GM12878 (cell line): ENCODE measurements at regions not wholly inside any gene's neighbourhood (a gene's known extent, or its start where the extent isn't known, plus 50 kb on each side); places are given as distances from the start of the nearest gene placed in this dataset.

Experiments
- ATAC-seq: fragments of 200-7000 bp; cut with Tn5 transposase; 3 replicates; pipeline ENCODE4 v1.9.1; 2020; ENCODE audit warnings: mild to moderate bottlenecking, moderate library complexity
- BruUV-seq: library from RNA; stranded (reverse); fragments of 400-500 nt; replicated peaks from 2 replicates; lab custom pipeline; 2021; lab: Mats Ljungman, UMichigan
- CTCF ChIA-PET: fragments of 300-600 bp; sonication (Branson Sonifier 250); formaldehyde crosslinking; extraction: SDS; loops from one replicate; lab custom pipeline; 2021; ENCODE audit warnings: inconsistent platforms; lab: Yijun Ruan, JAX
- POLR2A ChIA-PET: fragments of 350-600 bp; formaldehyde crosslinking; extraction: SDS; loops from one replicate; lab custom pipeline; 2021; ENCODE audit warnings: inconsistent platforms; lab: Charles Lee
- RAD21 ChIA-PET: fragments of 300-600 bp; sonication (Branson Sonifier 250); formaldehyde crosslinking; loops from one replicate; lab custom pipeline; 2023; ENCODE audit warnings: antibody characterized with exemption; ENCODE audit not compliant: unreplicated experiment; lab: Charles Lee
- SMC1A ChIA-PET: fragments of 300-600 bp; sonication (Branson Sonifier 250); formaldehyde crosslinking; loops from one replicate; lab custom pipeline; 2023; ENCODE audit not compliant: unreplicated experiment, uncharacterized antibody; lab: Charles Lee
- DNase-seq: peaks from one replicate; pipeline ENCODE4 v3.0.0-alpha.2; 2011; ENCODE audit warnings: low read depth, low spot score
- FAIRE-seq: peaks from 3 replicates; lab custom pipeline; 2011; peaks lifted over from hg19 to GRCh38; lab: Jason Lieb, UNC
- H2AFZ ChIP-seq: 2 replicates; pipeline ENCODE4 v1.6.0; 2011; ENCODE audit warnings: low read depth, low read length, control low read depth; ENCODE audit not compliant: control insufficient read depth
- H3K27ac ChIP-seq: 2 replicates; pipeline ENCODE4 v1.5.1; 2011; ENCODE audit warnings: control low read depth; ENCODE audit not compliant: control insufficient read depth, insufficient read depth
- H3K27me3 ChIP-seq, 2 experiments: replicated peaks in 1 of 2; 2 replicates each; pipeline versions ENCODE4 v1.6.0 to v1.6.1; 2011; ENCODE audit warnings: low read length in 1 of 2; ENCODE audit not compliant: control insufficient read depth in 2 of 2, insufficient read depth in 2 of 2
- H3K36me3 ChIP-seq, 2 experiments: 2 replicates each; pipeline ENCODE4 v1.5.1; 2011; ENCODE audit warnings: low read length in 1 of 2; ENCODE audit not compliant: control insufficient read depth in 2 of 2, insufficient read depth in 2 of 2
- H3K4me1 ChIP-seq: 2 replicates; pipeline ENCODE4 v1.6.1; 2011; ENCODE audit warnings: mild to moderate bottlenecking, low read length, moderate library complexity, mixed read lengths; ENCODE audit not compliant: control insufficient read depth, insufficient read depth
- H3K4me2 ChIP-seq: 2 replicates; pipeline ENCODE4 v1.6.0; 2011; ENCODE audit warnings: control low read depth; ENCODE audit not compliant: control insufficient read depth, insufficient read depth
- H3K4me3 ChIP-seq: fragments of 200-600 bp; sonication (generic); 2 replicates; pipeline ENCODE4 v1.5.1; 2016
- H3K79me2 ChIP-seq: 2 replicates; pipeline ENCODE4 v1.6.0; 2011; ENCODE audit warnings: low read length; ENCODE audit not compliant: control insufficient read depth, insufficient read depth
- H3K9ac ChIP-seq: 2 replicates; pipeline ENCODE4 v1.8.0; 2011; ENCODE audit warnings: low read length, control low read depth, mixed read lengths; ENCODE audit not compliant: control insufficient read depth, insufficient read depth
- H3K9me3 ChIP-seq: replicated peaks from 3 replicates; pipeline ENCODE4 v1.5.1; 2011; ENCODE audit warnings: mild to moderate bottlenecking, low read length; ENCODE audit not compliant: control insufficient read depth, insufficient read depth
- H4K20me1 ChIP-seq: 2 replicates; pipeline ENCODE4 v1.6.0; 2011; ENCODE audit not compliant: control insufficient read depth, insufficient read depth
- ASH2L ChIP-seq: fragments of 300-600, 200-600 bp; sonication (generic); IDR thresholded peaks from 2 replicates; pipeline ENCODE4 v1.6.1; 2017; ENCODE audit warnings: low read depth, mild to moderate bottlenecking, borderline replicate concordance
- CBFB ChIP-seq: IDR thresholded peaks from 2 replicates; pipeline ENCODE4 v1.6.1; 2016; ENCODE audit warnings: antibody characterized with exemption, low read depth
- CEBPZ ChIP-seq: fragments of 150-350 bp; IDR thresholded peaks from 2 replicates; pipeline ENCODE4 v1.6.1; 2016; ENCODE audit warnings: low read depth, low read length
- HCFC1 ChIP-seq: fragments of 150-350 bp; IDR thresholded peaks from 2 replicates; pipeline ENCODE4 v1.6.1; 2014; ENCODE audit warnings: low read length
- HDAC2 ChIP-seq: fragments of 200-600 bp; sonication (generic); IDR thresholded peaks from 2 replicates; pipeline ENCODE4 v1.6.1; 2017
- KAT2A ChIP-seq: conservative IDR thresholded peaks from 2 replicates; pipeline ENCODE4 v1.6.1; 2011; ENCODE audit warnings: low read depth, low read length; ENCODE audit not compliant: control insufficient read depth
- NFXL1 ChIP-seq: fragments of 450-650 bp; IDR thresholded peaks from 2 replicates; pipeline ENCODE4 v1.6.1; 2017; ENCODE audit warnings: antibody characterized with exemption, mild to moderate bottlenecking, borderline replicate concordance
- SIX5 ChIP-seq: IDR thresholded peaks from 2 replicates; pipeline ENCODE4 v1.6.1; 2011; ENCODE audit warnings: mild to moderate bottlenecking, low read depth, low read length, moderate library complexity; ENCODE audit not compliant: severe bottlenecking
- SRF ChIP-seq, 2 experiments: IDR thresholded peaks; 2 replicates each; pipeline ENCODE4 v1.6.1; 2011; ENCODE audit warnings: low read depth in 2 of 2, low read length in 2 of 2, mild to moderate bottlenecking in 1 of 2, moderate library complexity in 1 of 2
- TCF12 ChIP-seq: IDR thresholded peaks from 2 replicates; pipeline ENCODE4 v1.6.1; 2011; ENCODE audit warnings: low read depth, mild to moderate bottlenecking, low read length
- USF1 ChIP-seq: IDR thresholded peaks from 2 replicates; pipeline ENCODE4 v1.6.1; 2011; ENCODE audit warnings: borderline replicate concordance, low read depth, mild to moderate bottlenecking, moderate library complexity, mixed read lengths, low read length; ENCODE audit not compliant: insufficient read depth; ENCODE audit errors: extremely low read length
- YY1 ChIP-seq: IDR thresholded peaks from 2 replicates; pipeline ENCODE4 v1.6.1; 2011; ENCODE audit warnings: low read depth, mild to moderate bottlenecking, low read length
- WGBS: methylation state at CpG from one replicate; pipeline ENCODE4 v1.1.6; 2016; ENCODE audit warnings: low lambda C conversion rate; ENCODE audit not compliant: insufficient replicate concordance, insufficient coverage; ENCODE audit errors: missing lambda C conversion rate; 5-methylcytosine and 5-hydroxymethylcytosine counted together
- in situ Hi-C: fragments of 300-500 bp; cut with MboI; formaldehyde crosslinking; loops from 9 replicates; pipeline ENCODE4 v1.14.3; 2018; ENCODE audit warnings: mixed read lengths
- intact Hi-C: fragments of 100-400 bp; cut with micrococcal nuclease; formaldehyde crosslinking; loops from one replicate; pipeline ENCODE4 v1.14.2; 2022; ENCODE audit not compliant: unreplicated experiment

- no peak for TF ChIP-seq SRF (IDR thresholded peaks at IDR 0.05; ENCODE audit: low read depth in 2 of 2, low read length in 2 of 2)
- no peak for TF ChIP-seq HDAC2
- TF ChIP-seq CBFB, result no peak
- no peak for TF ChIP-seq ASH2L
- TF ChIP-seq HCFC1, result no peak
- TF ChIP-seq NFXL1, result no peak
- TF ChIP-seq, all 136 proteins: peak for 0
These were observed 273.0 kb downstream of the TFAP2A start (continued) for GRCh38 chr6:10141746-10142443.

- 46% methylated on average over 3 of the region's 3 CpGs for WGBS
- Histone ChIP-seq H4K20me1 (no peaks in the 10 kb centered on the region), H3K79me2 (no peaks in the 10 kb centered on the region), H3K4me2 (no peak overlapping the region), H3K9me3 (no peaks in the 10 kb centered on the region), H3K4me3 (no peak overlapping the region), H3K9ac (no peak overlapping the region), H3K36me3 (no peaks in the 10 kb centered on the region), H3K27me3 (no peaks in the 10 kb centered on the region), H3K27ac (no peak overlapping the region), H3K4me1 (no peaks in the 10 kb centered on the region), H2AFZ (no peak overlapping the region)
- ChIA-PET RAD21 (no interaction called here), SMC1A (interaction anchor here (1.6 to 1.8 kb wide), 2 partner anchors 12 to 17 kb away, joined by 4 to 5 read pairs; no protein-coding TSS in a partner anchor), POLR2A (no interaction called here), CTCF (interaction anchor here (0.5 kb wide), 1 partner anchor 835 kb away, joined by 3 read pairs; no protein-coding TSS in a partner anchor)
- BruUV-seq, result no TSS peak
- TF ChIP-seq USF1 (no peak), SIX5 (no peak), TCF12 (no peak), YY1 (no peak), CEBPZ (no peak), KAT2A (no peak)
- intact Hi-C loops, result loop anchor here (10.0 kb wide), 1 partner anchor 284 kb away; no protein-coding TSS in a partner anchor
- ATAC-seq (no peak), DNase-seq (no peak), FAIRE-seq (no peak)
- in situ Hi-C loops, result no loop called here
These were observed 274.1 kb downstream of the TFAP2A start for GRCh38 chr6:10140824-10141223.
